ENCODE measurements at regions not wholly inside any gene's neighbourhood (a gene's known extent, or its start where the extent isn't known, plus 50 kb on each side); places are given as distances from the start of the nearest gene placed in this dataset.
"Not testable (repeated sequence)": the region's sequence is repeated elsewhere in the genome, so short reads cannot be mapped to it uniquely, and the experiment has no call there.

- DNase-seq (ENCODE audit: low read depth in 3 of 3, low spot score in 1 of 3), result no peak
Measured at GRCh38 chr1:238777551-238777950, 608.8 kb upstream of the CHRM3 start.

- no peak for DNase-seq (ENCODE audit: low read depth in 3 of 3, low spot score in 1 of 3)
Measured at GRCh38 chr1:238776126-238776525, 610.2 kb upstream of the CHRM3 start.

GRCh38 chr1:238772322-238772721, 614.0 kb upstream of the CHRM3 start:
- no peak for DNase-seq (ENCODE audit: low read depth in 3 of 3, low spot score in 1 of 3)

GRCh38 chr1:238767321-238767720, 619.0 kb upstream of the CHRM3 start:
- no peak for DNase-seq (ENCODE audit: low read depth in 3 of 3, low spot score in 1 of 3)

GRCh38 chr1:238764779-238765178, 621.6 kb upstream of the CHRM3 start:
- DNase-seq (ENCODE audit: low read depth in 3 of 3, low spot score in 1 of 3), result no peak

- no peak for DNase-seq (ENCODE audit: low read depth in 3 of 3, low spot score in 1 of 3)
Measured at GRCh38 chr1:238753252-238753651, 633.1 kb upstream of the CHRM3 start.

GRCh38 chr1:238752327-238752726, 634.0 kb upstream of the CHRM3 start:
- DNase-seq (ENCODE audit: low read depth in 3 of 3, low spot score in 1 of 3), result no peak

GRCh38 chr1:238745069-238745468, 641.3 kb upstream of the CHRM3 start:
- no peak for DNase-seq (ENCODE audit: low read depth in 3 of 3, low spot score in 1 of 3)

- no peak for DNase-seq (ENCODE audit: low read depth in 3 of 3, low spot score in 1 of 3)
Measured at GRCh38 chr1:238738892-238739291, 647.5 kb upstream of the CHRM3 start.

GRCh38 chr1:238727670-238728069, 658.7 kb upstream of the CHRM3 start:
- no peak for DNase-seq (ENCODE audit: low read depth in 3 of 3, low spot score in 1 of 3)

GRCh38 chr1:238722812-238723211, 663.6 kb upstream of the CHRM3 start:
- DNase-seq (ENCODE audit: low read depth in 3 of 3, low spot score in 1 of 3), result no peak

- DNase-seq (ENCODE audit: low read depth in 3 of 3, low spot score in 1 of 3), result no peak
Measured at GRCh38 chr1:238710697-238711096, 675.7 kb upstream of the CHRM3 start.

GRCh38 chr1:238701024-238701423, 685.3 kb upstream of the CHRM3 start:
- DNase-seq (ENCODE audit: low read depth in 3 of 3, low spot score in 1 of 3), result no peak

GRCh38 chr1:238690415-238690814, 696.0 kb upstream of the CHRM3 start:
- no peak for DNase-seq (ENCODE audit: low read depth in 3 of 3, low spot score in 1 of 3)

- not testable (repeated sequence) for DNase-seq (ENCODE audit: low read depth in 3 of 3, low spot score in 1 of 3)
Measured at GRCh38 chr1:238684576-238684975, 701.8 kb upstream of the CHRM3 start.

- DNase-seq (ENCODE audit: low read depth in 3 of 3, low spot score in 1 of 3), result no peak
Measured at GRCh38 chr1:238681451-238681850, 704.9 kb upstream of the CHRM3 start.

- no peak for DNase-seq (ENCODE audit: low read depth in 3 of 3, low spot score in 1 of 3)
Measured at GRCh38 chr1:238681021-238681420, 705.3 kb upstream of the CHRM3 start.

GRCh38 chr1:238677567-238677966, 708.8 kb upstream of the CHRM3 start:
- no peak for DNase-seq (ENCODE audit: low read depth in 3 of 3, low spot score in 1 of 3)

GRCh38 chr1:238675221-238675620, 711.1 kb upstream of the CHRM3 start:
- DNase-seq (ENCODE audit: low read depth in 3 of 3, low spot score in 1 of 3), result no peak

GRCh38 chr1:238674316-238674715, 712.1 kb upstream of the CHRM3 start:
- DNase-seq (ENCODE audit: low read depth in 3 of 3, low spot score in 1 of 3), result no peak

GRCh38 chr1:238673561-238673960, 712.8 kb upstream of the CHRM3 start:
- DNase-seq (ENCODE audit: low read depth in 3 of 3, low spot score in 1 of 3), result no peak

- DNase-seq (ENCODE audit: low read depth in 3 of 3, low spot score in 1 of 3), result no peak
Measured at GRCh38 chr1:238672806-238673205, 713.6 kb upstream of the CHRM3 start.

GRCh38 chr1:238672262-238672661, 714.1 kb upstream of the CHRM3 start:
- no peak for DNase-seq (ENCODE audit: low read depth in 3 of 3, low spot score in 1 of 3)

- DNase-seq (ENCODE audit: low read depth in 3 of 3, low spot score in 1 of 3), result no peak
Measured at GRCh38 chr1:238664139-238664538, 722.2 kb upstream of the CHRM3 start.

Measured in stimulated activated CD4-positive, alpha-beta T cell treated with anti-CD3 and anti-CD28 coated beads, TNF-alpha, amount 100 ng/mL, for 1 hour (primary cell).